Esophagus muscularis mucosa (tissue), 4 donors: ENCODE measurements at regions not wholly inside any gene's neighbourhood (a gene's known extent, or its start where the extent isn't known, plus 50 kb on each side); places are given as distances from the start of the nearest gene placed in this dataset.

Experiments
- CTCF ChIP-seq, 3 experiments: fragments of 200-600 bp in 2 of 3; fragments of 450-650 bp in 1 of 3; sonication (generic) in 2 of 3; IDR thresholded peaks; one replicate each; pipeline ENCODE4 v1.5.1; 2017 to 2019; ENCODE audit warnings: antibody characterized with exemption in 3 of 3, mild to moderate bottlenecking in 2 of 3, moderate library complexity in 1 of 3
- EP300 ChIP-seq: sonication (generic); formaldehyde crosslinking; IDR thresholded peaks from one replicate; pipeline ENCODE4 v1.6.1; 2017; ENCODE audit warnings: antibody characterized with exemption
- POLR2A ChIP-seq: fragments of 450-650 bp; IDR thresholded peaks from one replicate; pipeline ENCODE4 v1.6.1; 2017; ENCODE audit warnings: antibody characterized with exemption, moderate library complexity, mild to moderate bottlenecking, low read depth
- POLR2AphosphoS5 ChIP-seq, 2 donors: sonication (generic); formaldehyde crosslinking; IDR thresholded peaks; one replicate each; pipeline ENCODE4 v1.6.1; 2017; ENCODE audit warnings: antibody characterized with exemption in 2 of 2

DNA sequence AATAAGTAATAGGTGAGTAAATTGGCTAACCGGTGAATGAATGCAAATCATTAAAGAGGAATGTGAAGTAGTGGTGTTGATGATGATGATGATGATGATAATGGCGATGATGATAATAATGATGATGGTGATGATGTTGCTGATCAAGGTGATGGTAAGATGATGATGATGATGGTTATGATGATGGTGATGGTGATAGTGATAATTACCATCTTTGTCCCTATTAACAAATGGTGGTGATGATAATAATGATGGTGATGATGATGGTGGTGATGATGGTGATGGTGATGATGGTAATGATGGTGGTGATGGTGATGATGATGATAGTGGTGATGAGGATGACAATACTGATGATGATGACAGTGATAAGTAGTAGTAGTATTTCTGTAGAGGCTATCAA lies 452.6 kb downstream of the ZNF536 start:
- TF ChIP-seq CTCF (IDR thresholded peaks at IDR 0.05) = no peak
- no peak for TF ChIP-seq POLR2A
- TF ChIP-seq POLR2AphosphoS5 (IDR thresholded peaks at IDR 0.05) = no peak
- no peak for TF ChIP-seq EP300
